ENCODE measurements at regions not wholly inside any gene's neighbourhood (a gene's known extent, or its start where the extent isn't known, plus 50 kb on each side); places are given as distances from the start of the nearest gene placed in this dataset.
"Not testable (repeated sequence)": the region's sequence is repeated elsewhere in the genome, so short reads cannot be mapped to it uniquely, and the experiment has no call there.

GRCh38 chr13:107643615-107644014 is 571.7 kb downstream of the LIG4 start:
- DNase-seq = no peak

- DNase-seq = no peak
Observed at GRCh38 chr13:107642831-107643230, 572.5 kb downstream of the LIG4 start.

GRCh38 chr13:107641574-107641973 is 573.8 kb downstream of the LIG4 start:
- no peak for DNase-seq

- no peak for DNase-seq
Observed at GRCh38 chr13:107625648-107626047, 589.7 kb downstream of the LIG4 start.

GRCh38 chr13:107617527-107617926 is 597.8 kb downstream of the LIG4 start:
- no peak for DNase-seq

- DNase-seq = no peak
Observed at GRCh38 chr13:107612376-107612775, 603.0 kb downstream of the LIG4 start.

GRCh38 chr13:107608736-107609135 is 606.6 kb downstream of the LIG4 start:
- no peak for DNase-seq

GRCh38 chr13:107600971-107601370 is 614.4 kb downstream of the LIG4 start:
- no peak for DNase-seq

- not testable (repeated sequence) for DNase-seq
Observed at GRCh38 chr13:107596306-107596705, 619.0 kb downstream of the LIG4 start.

GRCh38 chr13:107590556-107590955 is 624.8 kb downstream of the LIG4 start:
- no peak for DNase-seq

GRCh38 chr13:107587681-107588080 is 627.7 kb downstream of the LIG4 start:
- DNase-seq = no peak

GRCh38 chr13:107586216-107586615 is 629.1 kb downstream of the LIG4 start:
- no peak for DNase-seq

GRCh38 chr13:107585469-107586180 is 629.7 kb downstream of the LIG4 start:
- DNase-seq = peak; percentile 56

- DNase-seq = no peak
Observed at GRCh38 chr13:107582171-107582570, 633.2 kb downstream of the LIG4 start.

GRCh38 chr13:107580741-107581412 is 634.5 kb downstream of the LIG4 start:
- peak; percentile 90 for DNase-seq

GRCh38 chr13:107576430-107576829 is 638.9 kb downstream of the LIG4 start:
- DNase-seq = no peak

GRCh38 chr13:107574517-107575210 is 640.7 kb downstream of the LIG4 start:
- no peak for DNase-seq

- DNase-seq = no peak
Observed at GRCh38 chr13:107573184-107573583, 642.2 kb downstream of the LIG4 start.

GRCh38 chr13:107572156-107572555 is 643.2 kb downstream of the LIG4 start:
- no peak for DNase-seq

GRCh38 chr13:107568181-107568580 is 647.2 kb downstream of the LIG4 start:
- DNase-seq = no peak

GRCh38 chr13:107563099-107563925 is 652.0 kb downstream of the LIG4 start:
- no peak for DNase-seq

GRCh38 chr13:107562203-107562602 is 653.1 kb downstream of the LIG4 start:
- DNase-seq = no peak

- peak; percentile 45 for DNase-seq
Observed at GRCh38 chr13:107554460-107554859, 660.9 kb downstream of the LIG4 start.
